A549 (cell line): ENCODE measurements at regions not wholly inside any gene's neighbourhood (a gene's known extent, or its start where the extent isn't known, plus 50 kb on each side); places are given as distances from the start of the nearest gene placed in this dataset.

ENCODE experiments used
- ATAC-seq, 2 experiments: fragments of 200-7000 bp in 1 of 2; fragments of >200 bp in 1 of 2; cut with Nextera tagmentation in 1 of 2; cut with Tn5 transposase in 1 of 2; 3 replicates each; pipeline versions ENCODE4 v1.8.0 to v1.9.1; 2018 to 2020; ENCODE audit warnings: mild to moderate bottlenecking in 1 of 2, moderate library complexity in 1 of 2
- CTCF ChIA-PET: fragments of 300-600 bp; sonication (Branson Sonifier 250); formaldehyde crosslinking; extraction: SDS; loops from one replicate; lab custom pipeline; 2021; ENCODE audit warnings: antibody characterized with exemption, inconsistent platforms; lab: Yijun Ruan, JAX
- POLR2A ChIA-PET: fragments of 350-600 bp; formaldehyde crosslinking; extraction: SDS; loops from one replicate; lab custom pipeline; 2021; ENCODE audit warnings: antibody characterized with exemption, inconsistent platforms; lab: Yijun Ruan, JAX
- DNase-seq, 2 experiments: peaks; one replicate each; pipeline versions ENCODE4 v3.0.0 to v3.0.0-alpha.2; 2011 to 2016; ENCODE audit warnings: low read depth in 1 of 2, low spot score in 1 of 2
- FAIRE-seq: peaks from 2 replicates; lab custom pipeline; 2011; peaks lifted over from hg19 to GRCh38; lab: Jason Lieb, UNC
- H3K27ac ChIP-seq, 2 experiments: fragments of >200 bp; sonication (Bioruptor Twin); formaldehyde crosslinking; 3 replicates each; pipeline ENCODE4 v1.5.1; 2016 to 2017
- H3K4me1 ChIP-seq: fragments of >200 bp; sonication (Bioruptor Twin); formaldehyde crosslinking; 3 replicates; pipeline ENCODE4 v1.6.1; 2016
- H3K4me2 ChIP-seq: fragments of >200 bp; sonication (Bioruptor Twin); formaldehyde crosslinking; 3 replicates; pipeline ENCODE4 v1.6.1; 2016
- H3K4me3 ChIP-seq: fragments of >200 bp; sonication (Bioruptor Twin); formaldehyde crosslinking; 3 replicates; pipeline ENCODE4 v1.5.1; 2016
- H3K9me3 ChIP-seq: fragments of >200 bp; sonication (Bioruptor Twin); formaldehyde crosslinking; 3 replicates; pipeline ENCODE4 v1.6.1; 2016
- CBX2 ChIP-seq: fragments of 200-600 bp; sonication (generic); IDR thresholded peaks from 2 replicates; pipeline ENCODE4 v1.6.1; 2016; ENCODE audit warnings: low read depth, mild to moderate bottlenecking, borderline replicate concordance
- CHD4 ChIP-seq: fragments of 200-600 bp; sonication (generic); IDR thresholded peaks from 2 replicates; pipeline ENCODE4 v1.6.1; 2016; ENCODE audit warnings: antibody characterized with exemption, mild to moderate bottlenecking, borderline replicate concordance
- EHF ChIP-seq: fragments of 250-450 bp; sonication (Bioruptor Pico); IDR thresholded peaks from 2 replicates; pipeline ENCODE4 v1.5.0; 2020; ENCODE audit warnings: mild to moderate bottlenecking
- FOSL2 ChIP-seq, 2 experiments: fragments of 450-650 bp in 1 of 2; fragments of >200 bp in 1 of 2; sonication (Bioruptor Twin) in 1 of 2; formaldehyde crosslinking; IDR thresholded peaks; 2 replicates each; pipeline versions ENCODE4 v1.5.0 to v1.6.1; 2016 to 2020; ENCODE audit warnings: mild to moderate bottlenecking in 1 of 2, moderate library complexity in 1 of 2
- HDAC2 ChIP-seq: fragments of 200-600 bp; sonication (generic); IDR thresholded peaks from 2 replicates; pipeline ENCODE4 v1.6.1; 2016
- JUN ChIP-seq, 2 experiments: fragments of >200 bp; sonication (Bioruptor Twin); formaldehyde crosslinking; IDR thresholded peaks; 2 replicates in 1 of 2; 3 replicates in 1 of 2; pipeline ENCODE4 v1.6.1; 2016 to 2017
- MAFK ChIP-seq: fragments of 450-650 bp; IDR thresholded peaks from 2 replicates; pipeline ENCODE4 v1.6.1; 2014; ENCODE audit not compliant: partially characterized antibody
- MYC ChIP-seq: IDR thresholded peaks from 2 replicates; pipeline ENCODE4 v1.6.1; 2012; ENCODE audit warnings: mild to moderate bottlenecking, inconsistent platforms, low read length, improper control_type of control experiment, borderline replicate concordance
- PHF8 ChIP-seq: fragments of 200-600 bp; sonication (generic); IDR thresholded peaks from 2 replicates; pipeline ENCODE4 v1.6.1; 2016; ENCODE audit warnings: low read depth, mild to moderate bottlenecking, antibody characterized with exemption, moderate library complexity, borderline replicate concordance
- POLR2AphosphoS2 ChIP-seq: conservative IDR thresholded peaks from 2 replicates; pipeline ENCODE4 v1.6.1; 2012; ENCODE audit warnings: low read length, improper control_type of control experiment, inconsistent platforms
- RCOR1 ChIP-seq: fragments of 150-350 bp; IDR thresholded peaks from 2 replicates; pipeline ENCODE4 v1.6.1; 2014; ENCODE audit warnings: antibody characterized with exemption, low read length, low read depth
- RFX5 ChIP-seq: fragments of 450-650 bp; IDR thresholded peaks from 2 replicates; pipeline ENCODE4 v1.7.1; 2014; ENCODE audit warnings: antibody characterized with exemption, mild to moderate bottlenecking, moderate library complexity
- TFCP2L1 ChIP-seq: fragments of 250-450 bp; sonication (Bioruptor Pico); IDR thresholded peaks from 2 replicates; pipeline ENCODE4 v1.5.0; 2021; ENCODE audit warnings: mild to moderate bottlenecking
- ZFP36 ChIP-seq: fragments of 450-650 bp; IDR thresholded peaks from 2 replicates; pipeline ENCODE4 v1.6.1; 2014; ENCODE audit warnings: borderline replicate concordance; ENCODE audit not compliant: partially characterized antibody
- ZSCAN20 ChIP-seq: fragments of 250-450 bp; sonication (Bioruptor Pico); IDR thresholded peaks from 2 replicates; pipeline ENCODE4 v1.8.0; 2022; ENCODE audit warnings: mild to moderate bottlenecking, moderate library complexity
- WGBS: methylation state at CpG from one replicate; pipeline ENCODE4 v1.1.6; 2017; ENCODE audit errors: missing lambda C conversion rate; 5-methylcytosine and 5-hydroxymethylcytosine counted together
- TF ChIP-seq, protein P1 (sequence below): fragments of 450-650 bp; IDR thresholded peaks from 2 replicates; pipeline ENCODE4 v1.6.1; 2014; ENCODE audit warnings: antibody characterized with exemption
- TF ChIP-seq, protein P2 (sequence below): fragments of 250-450 bp; sonication (Bioruptor Pico); IDR thresholded peaks from 2 replicates; pipeline ENCODE4 v1.5.0; 2021; ENCODE audit warnings: mild to moderate bottlenecking, moderate library complexity, borderline replicate concordance
- TF ChIP-seq, protein P3 (sequence below): fragments of 200-600 bp; sonication (generic); IDR thresholded peaks from 2 replicates; pipeline ENCODE4 v1.6.1; 2016; ENCODE audit warnings: antibody characterized with exemption, mild to moderate bottlenecking, moderate library complexity
- TF ChIP-seq, protein P4 (sequence below): IDR thresholded peaks from 2 replicates; pipeline ENCODE4 v1.6.1; 2012; ENCODE audit warnings: low read depth, borderline replicate concordance
- TF ChIP-seq, protein P5 (sequence below): fragments of 150-350 bp; IDR thresholded peaks from 2 replicates; pipeline ENCODE4 v1.6.1; 2014; ENCODE audit warnings: low read depth, mild to moderate bottlenecking, low read length
- TF ChIP-seq, protein P6 (sequence below): fragments of >200 bp; sonication (Bioruptor Twin); formaldehyde crosslinking; IDR thresholded peaks from 3 replicates; pipeline ENCODE4 v1.5.1; 2016

DNA sequence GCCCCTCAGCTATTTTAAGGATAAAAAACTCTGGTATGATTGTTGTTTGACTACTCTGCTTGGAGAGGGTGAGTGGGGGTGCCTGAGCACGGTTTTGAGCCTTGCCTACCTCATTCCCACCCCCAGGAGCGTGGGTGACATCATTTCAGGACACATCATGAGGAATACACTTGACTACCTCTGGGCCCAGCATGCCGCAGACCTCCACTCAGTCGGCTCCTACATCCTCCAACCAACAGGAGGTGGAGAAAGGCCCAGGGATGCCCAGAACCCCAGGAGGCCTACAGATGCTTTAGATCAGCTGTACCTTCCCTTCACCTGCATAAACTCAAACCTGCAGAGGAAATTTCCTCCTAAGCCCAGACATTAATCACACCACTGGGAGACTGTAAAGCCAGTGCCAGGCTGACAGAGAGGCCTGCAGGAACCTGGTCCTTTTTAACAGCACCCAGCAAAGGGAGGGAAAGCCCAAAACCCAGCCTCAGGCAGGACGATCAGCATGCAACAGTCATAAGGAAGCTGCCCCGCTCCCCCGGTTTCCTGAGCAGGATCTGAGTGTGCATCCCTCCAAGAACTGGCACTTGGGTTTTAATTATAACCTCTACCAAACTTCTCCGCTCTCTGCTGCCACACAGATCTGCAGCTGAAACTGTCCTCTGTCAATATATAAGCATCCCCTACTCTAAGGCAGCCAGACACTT lies 61.7 kb upstream of the ZNRF2 start:
- H3K4me3 ChIP-seq, result no peak overlapping the region
- 42% methylated on average over 8 of the region's 8 CpGs for WGBS
- CTCF ChIA-PET, result interaction anchor here (1.3 to 2.2 kb wide), 3 partner anchors 22 to 342 kb away, joined by 3 to 5 read pairs (median 5); no protein-coding TSS in a partner anchor
- no peak for DNase-seq
- POLR2A ChIA-PET, result no interaction called here
- H3K27ac ChIP-seq, result no peak overlapping the region
- no peak for FAIRE-seq
- no peak overlapping the region for H3K4me2 ChIP-seq
- H3K9me3 ChIP-seq, result peaks cover 9% of the 10 kb centered on the region; the same call in 1 of the 3 replicates
- TF ChIP-seq, protein P1, sequence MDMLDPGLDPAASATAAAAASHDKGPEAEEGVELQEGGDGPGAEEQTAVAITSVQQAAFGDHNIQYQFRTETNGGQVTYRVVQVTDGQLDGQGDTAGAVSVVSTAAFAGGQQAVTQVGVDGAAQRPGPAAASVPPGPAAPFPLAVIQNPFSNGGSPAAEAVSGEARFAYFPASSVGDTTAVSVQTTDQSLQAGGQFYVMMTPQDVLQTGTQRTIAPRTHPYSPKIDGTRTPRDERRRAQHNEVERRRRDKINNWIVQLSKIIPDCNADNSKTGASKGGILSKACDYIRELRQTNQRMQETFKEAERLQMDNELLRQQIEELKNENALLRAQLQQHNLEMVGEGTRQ, result no peak
- TF ChIP-seq POLR2AphosphoS2 (no peak), CHD4 (no peak), HDAC2 (no peak), JUN (IDR thresholded peaks at IDR 0.05) (no peak), CBX2 (no peak), TFCP2L1 (CRISPR knock-in tag) (no peak), ZSCAN20 (no peak), PHF8 (no peak), MYC (no peak), EHF (no peak), ZFP36 (no peak)
- TF ChIP-seq, protein P2, sequence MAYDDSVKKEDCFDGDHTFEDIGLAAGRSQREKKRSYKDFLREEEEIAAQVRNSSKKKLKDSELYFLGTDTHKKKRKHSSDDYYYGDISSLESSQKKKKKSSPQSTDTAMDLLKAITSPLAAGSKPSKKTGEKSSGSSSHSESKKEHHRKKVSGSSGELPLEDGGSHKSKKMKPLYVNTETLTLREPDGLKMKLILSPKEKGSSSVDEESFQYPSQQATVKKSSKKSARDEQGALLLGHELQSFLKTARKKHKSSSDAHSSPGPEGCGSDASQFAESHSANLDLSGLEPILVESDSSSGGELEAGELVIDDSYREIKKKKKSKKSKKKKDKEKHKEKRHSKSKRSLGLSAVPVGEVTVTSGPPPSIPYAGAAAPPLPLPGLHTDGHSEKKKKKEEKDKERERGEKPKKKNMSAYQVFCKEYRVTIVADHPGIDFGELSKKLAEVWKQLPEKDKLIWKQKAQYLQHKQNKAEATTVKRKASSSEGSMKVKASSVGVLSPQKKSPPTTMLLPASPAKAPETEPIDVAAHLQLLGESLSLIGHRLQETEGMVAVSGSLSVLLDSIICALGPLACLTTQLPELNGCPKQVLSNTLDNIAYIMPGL (CRISPR knock-in tag), result no peak
- TF ChIP-seq, protein P3, sequence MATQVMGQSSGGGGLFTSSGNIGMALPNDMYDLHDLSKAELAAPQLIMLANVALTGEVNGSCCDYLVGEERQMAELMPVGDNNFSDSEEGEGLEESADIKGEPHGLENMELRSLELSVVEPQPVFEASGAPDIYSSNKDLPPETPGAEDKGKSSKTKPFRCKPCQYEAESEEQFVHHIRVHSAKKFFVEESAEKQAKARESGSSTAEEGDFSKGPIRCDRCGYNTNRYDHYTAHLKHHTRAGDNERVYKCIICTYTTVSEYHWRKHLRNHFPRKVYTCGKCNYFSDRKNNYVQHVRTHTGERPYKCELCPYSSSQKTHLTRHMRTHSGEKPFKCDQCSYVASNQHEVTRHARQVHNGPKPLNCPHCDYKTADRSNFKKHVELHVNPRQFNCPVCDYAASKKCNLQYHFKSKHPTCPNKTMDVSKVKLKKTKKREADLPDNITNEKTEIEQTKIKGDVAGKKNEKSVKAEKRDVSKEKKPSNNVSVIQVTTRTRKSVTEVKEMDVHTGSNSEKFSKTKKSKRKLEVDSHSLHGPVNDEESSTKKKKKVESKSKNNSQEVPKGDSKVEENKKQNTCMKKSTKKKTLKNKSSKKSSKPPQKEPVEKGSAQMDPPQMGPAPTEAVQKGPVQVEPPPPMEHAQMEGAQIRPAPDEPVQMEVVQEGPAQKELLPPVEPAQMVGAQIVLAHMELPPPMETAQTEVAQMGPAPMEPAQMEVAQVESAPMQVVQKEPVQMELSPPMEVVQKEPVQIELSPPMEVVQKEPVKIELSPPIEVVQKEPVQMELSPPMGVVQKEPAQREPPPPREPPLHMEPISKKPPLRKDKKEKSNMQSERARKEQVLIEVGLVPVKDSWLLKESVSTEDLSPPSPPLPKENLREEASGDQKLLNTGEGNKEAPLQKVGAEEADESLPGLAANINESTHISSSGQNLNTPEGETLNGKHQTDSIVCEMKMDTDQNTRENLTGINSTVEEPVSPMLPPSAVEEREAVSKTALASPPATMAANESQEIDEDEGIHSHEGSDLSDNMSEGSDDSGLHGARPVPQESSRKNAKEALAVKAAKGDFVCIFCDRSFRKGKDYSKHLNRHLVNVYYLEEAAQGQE, result no peak
- TF ChIP-seq, all 56 proteins: peak for 0
- ATAC-seq, result no peak
- peaks cover 9% of the 10 kb centered on the region; the same call in 1 of the 3 replicates for H3K4me1 ChIP-seq

DNA sequence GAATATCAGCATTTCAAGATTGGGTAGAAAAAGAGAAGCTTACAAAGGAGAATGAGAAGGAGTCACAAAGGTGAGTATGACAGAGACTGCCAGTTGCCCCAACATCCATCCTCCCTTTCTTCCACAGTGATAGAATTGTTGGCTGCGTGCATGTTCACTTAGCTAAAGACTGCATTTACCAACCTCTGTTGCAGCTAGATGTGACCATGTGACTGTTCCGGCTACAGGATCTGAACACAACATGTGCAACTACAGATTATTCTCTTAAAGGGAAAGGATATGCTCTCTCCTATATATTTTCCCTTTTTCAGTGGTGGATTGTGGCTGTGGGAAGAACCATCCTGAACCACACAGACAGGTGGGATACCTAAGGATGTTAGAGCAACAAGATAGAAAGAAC lies 60.5 kb upstream of the ZNRF2 start:
- Histone ChIP-seq H3K9me3 (peaks cover 9% of the 10 kb centered on the region; the same call in 1 of the 3 replicates), H3K27ac (no peak overlapping the region), H3K4me3 (no peak overlapping the region), H3K4me1 (peaks cover 9% of the 10 kb centered on the region; the same call in 1 of the 3 replicates)
- 77% methylated on average over 2 of the region's 2 CpGs for WGBS
- no peak for ATAC-seq
- DNase-seq, result no peak
- TF ChIP-seq CHD4 (no peak), MAFK (no peak), RFX5 (no peak), RCOR1 (no peak), FOSL2 (IDR thresholded peaks at IDR 0.05) (no peak), FOSL2 (CRISPR knock-in tag; IDR thresholded peaks at IDR 0.05) (no peak)
- TF ChIP-seq, protein P4, sequence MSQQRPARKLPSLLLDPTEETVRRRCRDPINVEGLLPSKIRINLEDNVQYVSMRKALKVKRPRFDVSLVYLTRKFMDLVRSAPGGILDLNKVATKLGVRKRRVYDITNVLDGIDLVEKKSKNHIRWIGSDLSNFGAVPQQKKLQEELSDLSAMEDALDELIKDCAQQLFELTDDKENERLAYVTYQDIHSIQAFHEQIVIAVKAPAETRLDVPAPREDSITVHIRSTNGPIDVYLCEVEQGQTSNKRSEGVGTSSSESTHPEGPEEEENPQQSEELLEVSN, result no peak
- TF ChIP-seq, protein P5, sequence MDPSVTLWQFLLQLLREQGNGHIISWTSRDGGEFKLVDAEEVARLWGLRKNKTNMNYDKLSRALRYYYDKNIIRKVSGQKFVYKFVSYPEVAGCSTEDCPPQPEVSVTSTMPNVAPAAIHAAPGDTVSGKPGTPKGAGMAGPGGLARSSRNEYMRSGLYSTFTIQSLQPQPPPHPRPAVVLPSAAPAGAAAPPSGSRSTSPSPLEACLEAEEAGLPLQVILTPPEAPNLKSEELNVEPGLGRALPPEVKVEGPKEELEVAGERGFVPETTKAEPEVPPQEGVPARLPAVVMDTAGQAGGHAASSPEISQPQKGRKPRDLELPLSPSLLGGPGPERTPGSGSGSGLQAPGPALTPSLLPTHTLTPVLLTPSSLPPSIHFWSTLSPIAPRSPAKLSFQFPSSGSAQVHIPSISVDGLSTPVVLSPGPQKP, result no peak
- TF ChIP-seq, protein P6, sequence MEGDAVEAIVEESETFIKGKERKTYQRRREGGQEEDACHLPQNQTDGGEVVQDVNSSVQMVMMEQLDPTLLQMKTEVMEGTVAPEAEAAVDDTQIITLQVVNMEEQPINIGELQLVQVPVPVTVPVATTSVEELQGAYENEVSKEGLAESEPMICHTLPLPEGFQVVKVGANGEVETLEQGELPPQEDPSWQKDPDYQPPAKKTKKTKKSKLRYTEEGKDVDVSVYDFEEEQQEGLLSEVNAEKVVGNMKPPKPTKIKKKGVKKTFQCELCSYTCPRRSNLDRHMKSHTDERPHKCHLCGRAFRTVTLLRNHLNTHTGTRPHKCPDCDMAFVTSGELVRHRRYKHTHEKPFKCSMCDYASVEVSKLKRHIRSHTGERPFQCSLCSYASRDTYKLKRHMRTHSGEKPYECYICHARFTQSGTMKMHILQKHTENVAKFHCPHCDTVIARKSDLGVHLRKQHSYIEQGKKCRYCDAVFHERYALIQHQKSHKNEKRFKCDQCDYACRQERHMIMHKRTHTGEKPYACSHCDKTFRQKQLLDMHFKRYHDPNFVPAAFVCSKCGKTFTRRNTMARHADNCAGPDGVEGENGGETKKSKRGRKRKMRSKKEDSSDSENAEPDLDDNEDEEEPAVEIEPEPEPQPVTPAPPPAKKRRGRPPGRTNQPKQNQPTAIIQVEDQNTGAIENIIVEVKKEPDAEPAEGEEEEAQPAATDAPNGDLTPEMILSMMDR, result no peak
- TF ChIP-seq, all 56 proteins: peak for 0
- CTCF ChIA-PET, result interaction anchor here (1.3 to 2.2 kb wide), 5 partner anchors 13 to 340 kb away, joined by 3 to 6 read pairs (median 5); no protein-coding TSS in a partner anchor
- no peak for FAIRE-seq
- no peak overlapping the region for H3K4me2 ChIP-seq
- POLR2A ChIA-PET, result no interaction called here
